CD4-positive, alpha-beta T cell treated with Interferon gamma for 1 hour (primary cell): ENCODE measurements at regions not wholly inside any gene's neighbourhood (a gene's known extent, or its start where the extent isn't known, plus 50 kb on each side); places are given as distances from the start of the nearest gene placed in this dataset.
"Not testable (repeated sequence)": the region's sequence is repeated elsewhere in the genome, so short reads cannot be mapped to it uniquely, and the experiment has no call there.

ENCODE experiments used
- DNase-seq: peaks from one replicate; pipeline ENCODE4 v3.0.0-alpha.2; 2020

- not testable (repeated sequence) for DNase-seq
Observed at GRCh38 chr14:52122163-52122562, 53.3 kb upstream of the NID2 start.

DNA sequence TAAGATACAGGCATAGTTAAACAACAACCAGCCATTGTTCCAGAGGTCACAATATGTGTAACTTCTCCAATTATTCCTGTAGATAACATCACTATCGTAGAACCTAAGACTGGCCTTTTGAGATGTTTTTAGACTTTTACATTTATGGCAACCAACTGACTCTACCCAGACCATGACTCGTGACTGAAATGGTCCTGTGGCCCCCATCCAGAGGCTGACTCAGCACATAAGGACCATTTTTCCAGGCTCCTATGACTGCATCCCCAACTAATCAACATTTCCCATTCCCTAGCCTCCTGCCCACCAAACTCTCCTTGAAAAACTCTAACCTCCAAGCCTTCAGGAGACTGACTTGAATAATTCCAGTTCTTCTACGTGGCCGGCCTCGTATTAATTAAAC is 52.6 kb upstream of the NID2 start:
- no peak for DNase-seq

- no peak for DNase-seq
Observed at GRCh38 chr14:52119030-52119429, 50.2 kb upstream of the NID2 start.
